SU-DHL-6 (cell line): ENCODE measurements at regions not wholly inside any gene's neighbourhood (a gene's known extent, or its start where the extent isn't known, plus 50 kb on each side); places are given as distances from the start of the nearest gene placed in this dataset.

Source experiments
- H2AFZ ChIP-seq: fragments of 200-600 bp; sonication (generic); 2 replicates; pipeline ENCODE4 v1.6.1; 2014; ENCODE audit warnings: low read depth, mild to moderate bottlenecking, moderate library complexity, mixed read lengths, antibody characterized with exemption, low read length; ENCODE audit not compliant: severe bottlenecking
- H3F3A ChIP-seq: fragments of 200-600 bp; shearing (Covaris generic); 2 replicates; pipeline ENCODE4 v1.6.0; 2016; ENCODE audit warnings: antibody characterized with exemption, mild to moderate bottlenecking; ENCODE audit not compliant: insufficient read depth
- H3K27ac ChIP-seq: fragments of 200-600 bp; sonication (generic); 2 replicates; pipeline ENCODE4 v1.5.1; 2016; ENCODE audit warnings: low read depth, mild to moderate bottlenecking, low read length, moderate library complexity, mixed read lengths
- H3K27me3 ChIP-seq: fragments of 200-600 bp; sonication (generic), shearing (Covaris generic); 2 replicates; pipeline ENCODE4 v1.6.0; 2014; ENCODE audit warnings: mild to moderate bottlenecking, low read length
- H3K36me3 ChIP-seq: fragments of 200-600 bp; sonication (generic); 2 replicates; pipeline ENCODE4 v1.6.1; 2014; ENCODE audit warnings: mild to moderate bottlenecking, low read length, mixed read lengths
- H3K4me2 ChIP-seq: fragments of 300-600, 200-600 bp; shearing (Covaris generic), sonication (generic); 2 replicates; pipeline ENCODE4 v1.6.0; 2014; ENCODE audit warnings: low read length, low read depth, mild to moderate bottlenecking; ENCODE audit not compliant: poor library complexity, severe bottlenecking
- H3K4me3 ChIP-seq: fragments of 200-600 bp; sonication (generic); 2 replicates; pipeline ENCODE4 v1.5.1; 2014; ENCODE audit warnings: antibody characterized with exemption, low read length, mild to moderate bottlenecking, mixed read lengths; ENCODE audit not compliant: insufficient read depth, poor library complexity, severe bottlenecking
- H3K79me2 ChIP-seq: fragments of 200-600 bp; sonication (generic); 2 replicates; pipeline ENCODE4 v1.6.1; 2014; ENCODE audit warnings: mild to moderate bottlenecking, low read length, moderate library complexity; ENCODE audit not compliant: insufficient read depth
- H3K9ac ChIP-seq: fragments of 200-600 bp; sonication (generic); 2 replicates; pipeline ENCODE4 v1.7.0; 2014; ENCODE audit warnings: mild to moderate bottlenecking, low read length
- H3K9me2 ChIP-seq: fragments of 200-600 bp; sonication (generic); replicated peaks from 2 replicates; pipeline ENCODE4 v1.6.1; 2014; ENCODE audit warnings: low read length; ENCODE audit not compliant: insufficient read depth
- H3K9me3 ChIP-seq: fragments of 200-600 bp; sonication (generic); 2 replicates; pipeline ENCODE4 v1.6.1; 2014; ENCODE audit warnings: low read length, mixed read lengths; ENCODE audit not compliant: insufficient read depth
- H4K20me1 ChIP-seq: fragments of 200-600 bp; sonication (generic); 2 replicates; pipeline ENCODE4 v1.6.1; 2014; ENCODE audit warnings: low read depth, mild to moderate bottlenecking, antibody characterized with exemption, low read length, moderate library complexity, mixed read lengths
- EZH2phosphoT487 ChIP-seq: fragments of 200-600 bp; sonication (generic), shearing (Covaris generic); conservative IDR thresholded peaks from 2 replicates; pipeline ENCODE4 v1.6.1; 2018; ENCODE audit warnings: mild to moderate bottlenecking, antibody characterized with exemption, low read length, moderate library complexity, mixed read lengths
- TF ChIP-seq, protein P1 (sequence below): fragments of 200-600 bp; sonication (generic); IDR thresholded peaks from one replicate; pipeline ENCODE4 v1.5.1; 2017; ENCODE audit warnings: antibody characterized with exemption, mild to moderate bottlenecking, low read length, moderate library complexity; ENCODE audit not compliant: insufficient read depth, poor library complexity, severe bottlenecking

DNA sequence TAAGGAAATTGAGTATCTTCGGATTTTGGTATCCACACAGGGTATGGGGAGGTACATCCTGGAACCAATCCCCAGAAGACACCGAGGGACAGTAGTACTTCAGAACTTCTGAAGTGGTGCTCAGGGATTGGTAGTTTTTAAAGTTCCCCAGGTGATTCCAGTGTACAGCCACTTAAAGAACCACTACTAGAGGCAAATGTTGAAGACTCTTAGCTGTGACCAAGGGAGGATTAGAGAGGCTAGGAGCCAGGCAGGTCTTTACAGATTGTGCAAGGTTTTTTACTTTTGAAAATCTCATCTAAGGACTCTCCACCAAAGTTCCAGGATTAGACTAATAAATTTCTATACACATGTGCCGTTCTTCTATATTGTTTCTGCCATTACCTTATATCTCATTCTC is 52.9 kb upstream of the GLS start:
- Histone ChIP-seq H3K27ac (no peak overlapping the region), H2AFZ (no peak overlapping the region), H3K79me2 (no peaks in the 10 kb centered on the region), H3K36me3 (no peaks in the 10 kb centered on the region), H3K9me2 (no peaks in the 10 kb centered on the region), H3K4me2 (no peak overlapping the region), H3K9me3 (no peaks in the 10 kb centered on the region), H4K20me1 (no peaks in the 10 kb centered on the region), H3K27me3 (no peaks in the 10 kb centered on the region), H3K4me3 (no peak overlapping the region), H3K9ac (no peak overlapping the region), H3F3A (no peaks in the 10 kb centered on the region)
- TF ChIP-seq EZH2phosphoT487 = no peak
- TF ChIP-seq, protein P1, sequence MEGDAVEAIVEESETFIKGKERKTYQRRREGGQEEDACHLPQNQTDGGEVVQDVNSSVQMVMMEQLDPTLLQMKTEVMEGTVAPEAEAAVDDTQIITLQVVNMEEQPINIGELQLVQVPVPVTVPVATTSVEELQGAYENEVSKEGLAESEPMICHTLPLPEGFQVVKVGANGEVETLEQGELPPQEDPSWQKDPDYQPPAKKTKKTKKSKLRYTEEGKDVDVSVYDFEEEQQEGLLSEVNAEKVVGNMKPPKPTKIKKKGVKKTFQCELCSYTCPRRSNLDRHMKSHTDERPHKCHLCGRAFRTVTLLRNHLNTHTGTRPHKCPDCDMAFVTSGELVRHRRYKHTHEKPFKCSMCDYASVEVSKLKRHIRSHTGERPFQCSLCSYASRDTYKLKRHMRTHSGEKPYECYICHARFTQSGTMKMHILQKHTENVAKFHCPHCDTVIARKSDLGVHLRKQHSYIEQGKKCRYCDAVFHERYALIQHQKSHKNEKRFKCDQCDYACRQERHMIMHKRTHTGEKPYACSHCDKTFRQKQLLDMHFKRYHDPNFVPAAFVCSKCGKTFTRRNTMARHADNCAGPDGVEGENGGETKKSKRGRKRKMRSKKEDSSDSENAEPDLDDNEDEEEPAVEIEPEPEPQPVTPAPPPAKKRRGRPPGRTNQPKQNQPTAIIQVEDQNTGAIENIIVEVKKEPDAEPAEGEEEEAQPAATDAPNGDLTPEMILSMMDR = no peak

DNA sequence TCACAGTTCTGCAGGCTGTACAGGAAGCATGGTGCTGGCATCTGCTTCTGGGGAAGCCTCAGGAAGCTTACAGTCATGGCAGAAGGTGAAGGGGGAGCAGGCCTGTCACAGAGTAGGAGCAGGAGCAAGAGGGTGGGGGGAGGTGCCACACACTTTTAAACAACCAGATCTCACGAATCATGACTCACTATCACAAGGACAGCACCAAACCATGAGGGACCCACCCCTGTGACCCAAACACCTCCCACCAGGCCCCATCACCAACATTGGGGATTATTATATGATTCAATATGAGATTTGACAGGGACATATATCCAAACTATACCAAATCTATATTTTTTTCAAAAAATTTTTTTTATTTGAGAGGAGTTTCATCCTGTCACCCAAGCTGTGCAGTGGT is 51.0 kb upstream of the GLS start:
- no peaks in the 10 kb centered on the region for H3K9me3 ChIP-seq
- no peaks in the 10 kb centered on the region for H3F3A ChIP-seq
- H3K4me3 ChIP-seq = no peak overlapping the region
- TF ChIP-seq, protein P1 = no peak
- no peak for TF ChIP-seq EZH2phosphoT487
- no peaks in the 10 kb centered on the region for H3K27me3 ChIP-seq
- no peaks in the 10 kb centered on the region for H4K20me1 ChIP-seq
- H3K9ac ChIP-seq = no peak overlapping the region
- H3K9me2 ChIP-seq = no peaks in the 10 kb centered on the region
- no peak overlapping the region for H3K27ac ChIP-seq
- no peak overlapping the region for H3K4me2 ChIP-seq
- H3K79me2 ChIP-seq = no peaks in the 10 kb centered on the region
- H3K36me3 ChIP-seq = no peaks in the 10 kb centered on the region
- no peak overlapping the region for H2AFZ ChIP-seq
